NT2/D1 (cell line): ENCODE measurements at regions not wholly inside any gene's neighbourhood (a gene's known extent, or its start where the extent isn't known, plus 50 kb on each side); places are given as distances from the start of the nearest gene placed in this dataset.

Experiments used
- DNase-seq: peaks from one replicate; pipeline ENCODE4 v3.0.0-alpha.2; 2011; ENCODE audit warnings: low read depth, low spot score
- H3K27me3 ChIP-seq: 2 replicates; pipeline ENCODE4 v1.6.0; 2011; ENCODE audit warnings: mild to moderate bottlenecking; ENCODE audit not compliant: insufficient read length, insufficient read depth
- H3K36me3 ChIP-seq: 2 replicates; pipeline ENCODE4 v1.6.1; 2011; ENCODE audit warnings: mild to moderate bottlenecking, low read length, mixed read lengths; ENCODE audit not compliant: insufficient read depth, insufficient read length
- H3K4me1 ChIP-seq: 2 replicates; pipeline ENCODE4 v1.5.1; 2011; ENCODE audit not compliant: insufficient read depth, insufficient read length
- H3K4me3 ChIP-seq: 2 replicates; pipeline ENCODE4 v1.5.1; 2011; ENCODE audit warnings: low read depth; ENCODE audit not compliant: insufficient read length
- H3K9ac ChIP-seq: 2 replicates; pipeline ENCODE4 v1.6.0; 2011; ENCODE audit warnings: low read depth; ENCODE audit not compliant: insufficient read length
- H3K9me3 ChIP-seq: 2 replicates; pipeline ENCODE4 v1.5.1; 2011; ENCODE audit warnings: mild to moderate bottlenecking, low read length; ENCODE audit not compliant: insufficient read depth
- SUZ12 ChIP-seq: IDR thresholded peaks from 2 replicates; pipeline ENCODE4 v1.6.1; 2011; ENCODE audit not compliant: insufficient read length, insufficient read depth; ENCODE audit errors: extremely low read depth
- YY1 ChIP-seq: IDR thresholded peaks from 2 replicates; pipeline ENCODE4 v1.6.1; 2011; ENCODE audit not compliant: insufficient read length, insufficient read depth
- ZNF274 ChIP-seq: IDR thresholded peaks from 2 replicates; pipeline ENCODE4 v1.6.1; 2011; ENCODE audit warnings: mild to moderate bottlenecking, low read depth, low read length

GRCh38 chr1:13950637-13951036 lies 250.6 kb downstream of the PRDM2 start:
- H3K36me3 ChIP-seq = no peaks in the 10 kb centered on the region
- no peak for DNase-seq
- no peak for TF ChIP-seq ZNF274
- TF ChIP-seq YY1 = no peak
- TF ChIP-seq SUZ12 = no peak
- H3K9me3 ChIP-seq = no peaks in the 10 kb centered on the region
- no peak overlapping the region for H3K9ac ChIP-seq
- no peaks in the 10 kb centered on the region for H3K4me1 ChIP-seq
- no peak overlapping the region for H3K4me3 ChIP-seq
- peaks cover 2% of the 10 kb centered on the region for H3K27me3 ChIP-seq

DNA sequence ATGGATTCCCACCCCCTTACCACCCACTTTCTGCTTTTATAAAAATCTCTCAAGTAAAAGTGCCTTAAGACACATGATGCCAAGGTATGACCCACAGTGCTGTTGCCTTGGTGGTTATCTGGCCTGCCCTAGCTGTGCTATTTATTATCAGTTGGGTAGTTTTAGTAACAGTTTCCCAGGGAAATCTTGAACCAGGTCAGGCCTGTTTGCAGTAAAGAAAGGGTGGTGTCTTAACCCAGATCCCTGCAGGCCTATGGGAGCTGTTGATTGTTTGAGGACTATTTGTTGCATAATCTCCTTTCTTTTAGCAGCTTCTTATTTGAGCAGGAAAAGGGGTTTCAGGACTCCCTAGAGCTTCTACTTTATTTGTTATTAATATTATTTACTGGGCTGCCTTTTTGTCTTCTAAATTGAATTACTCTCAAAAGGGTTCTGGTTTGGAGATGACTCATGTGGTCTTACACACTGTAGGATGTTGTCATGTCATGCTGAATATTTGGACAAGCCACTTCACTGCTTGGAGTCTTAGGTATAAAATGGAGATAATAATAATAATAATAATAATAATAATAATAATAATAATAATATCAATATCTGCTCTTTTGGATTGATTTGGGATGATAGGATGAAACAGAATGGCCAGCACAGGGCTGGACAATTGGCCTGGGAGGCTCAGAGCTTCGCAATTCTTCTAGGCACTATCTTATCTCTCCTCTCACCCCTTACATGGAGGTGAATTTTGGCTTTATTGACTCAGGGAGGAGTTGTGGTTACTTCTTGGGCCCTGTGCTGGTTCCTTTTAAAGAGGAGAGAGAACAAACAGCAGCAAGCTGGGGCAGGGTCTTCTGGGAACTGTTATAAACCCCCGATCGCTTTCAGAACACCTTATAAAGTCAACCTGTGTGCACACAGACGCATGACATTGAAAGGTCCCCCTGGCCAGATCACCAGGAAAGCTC lies 252.1 kb downstream of the PRDM2 start:
- DNase-seq = no peak
- no peaks in the 10 kb centered on the region for H3K36me3 ChIP-seq
- no peak overlapping the region for H3K9ac ChIP-seq
- TF ChIP-seq ZNF274 (no peak), SUZ12 (no peak)
- H3K27me3 ChIP-seq = peaks cover 2% of the 10 kb centered on the region
- H3K9me3 ChIP-seq = no peaks in the 10 kb centered on the region
- H3K4me3 ChIP-seq = no peak overlapping the region
- no peaks in the 10 kb centered on the region for H3K4me1 ChIP-seq

GRCh38 chr1:13952985-13953384 lies 253.0 kb downstream of the PRDM2 start:
- Histone ChIP-seq H3K9me3 (no peaks in the 10 kb centered on the region), H3K9ac (no peak overlapping the region), H3K4me3 (no peak overlapping the region), H3K36me3 (no peaks in the 10 kb centered on the region), H3K4me1 (no peaks in the 10 kb centered on the region), H3K27me3 (peaks cover 2% of the 10 kb centered on the region)
- DNase-seq = no peak
- TF ChIP-seq ZNF274 (no peak), SUZ12 (no peak), YY1 (no peak)

GRCh38 chr1:13956393-13956792 lies 256.4 kb downstream of the PRDM2 start:
- peaks cover 12% of the 10 kb centered on the region for H3K27me3 ChIP-seq
- no peak for DNase-seq
- TF ChIP-seq YY1 (no peak), SUZ12 (no peak), ZNF274 (no peak)
- no peak overlapping the region for H3K9ac ChIP-seq
- no peaks in the 10 kb centered on the region for H3K36me3 ChIP-seq
- no peaks in the 10 kb centered on the region for H3K9me3 ChIP-seq
- H3K4me3 ChIP-seq = no peak overlapping the region
- H3K4me1 ChIP-seq = no peaks in the 10 kb centered on the region

DNA sequence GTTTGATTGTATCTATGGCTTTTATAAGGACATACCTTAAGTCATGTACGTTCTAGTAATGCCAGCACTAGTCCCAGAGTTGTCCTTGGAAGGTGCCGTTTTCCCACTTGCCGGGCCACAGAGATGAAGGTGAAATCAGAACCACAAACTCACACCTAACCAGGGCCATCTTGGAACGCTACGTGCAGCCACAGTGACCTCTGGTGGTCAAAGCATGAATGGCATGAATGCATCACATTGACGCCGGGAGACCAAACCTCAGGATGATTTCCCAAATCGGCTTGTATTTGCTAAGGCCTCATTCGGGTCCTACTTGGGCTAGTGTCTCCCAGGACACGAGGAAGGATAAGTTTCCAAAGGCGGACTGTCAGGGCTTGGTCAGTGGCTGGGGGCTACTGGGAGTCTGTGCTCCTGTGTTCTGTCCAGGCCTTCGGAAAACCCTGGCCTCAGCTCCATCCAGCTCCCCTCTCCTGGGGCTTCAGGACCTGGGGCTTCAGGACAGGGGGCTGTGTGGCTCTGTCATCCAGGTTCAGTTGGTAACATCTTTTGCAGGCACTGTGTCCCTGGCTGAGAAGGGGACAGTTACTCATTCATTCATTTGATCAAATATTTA lies 260.5 kb downstream of the PRDM2 start:
- H3K4me3 ChIP-seq = no peak overlapping the region
- no peak for TF ChIP-seq YY1
- TF ChIP-seq ZNF274 = no peak

GRCh38 chr1:13964768-13965167 lies 264.8 kb downstream of the PRDM2 start:
- Histone ChIP-seq H3K4me3 (no peak overlapping the region), H3K9ac (no peak overlapping the region), H3K4me1 (peaks cover 6% of the 10 kb centered on the region), H3K27me3 (peaks cover 10% of the 10 kb centered on the region), H3K9me3 (peaks cover 7% of the 10 kb centered on the region; the same call in 1 of the 2 replicates), H3K36me3 (no peaks in the 10 kb centered on the region)
- no peak for DNase-seq
- TF ChIP-seq SUZ12 (no peak), ZNF274 (no peak), YY1 (no peak)

More for the DNA sequence above, 260.5 kb downstream of the PRDM2 start:
- DNase-seq = peak; percentile 44
- Histone ChIP-seq H3K9ac (peak overlapping the region; percentile 27), H3K4me1 (peaks cover 4% of the 10 kb centered on the region), H3K27me3 (peaks cover 16% of the 10 kb centered on the region), H3K36me3 (no peaks in the 10 kb centered on the region), H3K9me3 (peaks cover 7% of the 10 kb centered on the region; the same call in 1 of the 2 replicates)

DNA sequence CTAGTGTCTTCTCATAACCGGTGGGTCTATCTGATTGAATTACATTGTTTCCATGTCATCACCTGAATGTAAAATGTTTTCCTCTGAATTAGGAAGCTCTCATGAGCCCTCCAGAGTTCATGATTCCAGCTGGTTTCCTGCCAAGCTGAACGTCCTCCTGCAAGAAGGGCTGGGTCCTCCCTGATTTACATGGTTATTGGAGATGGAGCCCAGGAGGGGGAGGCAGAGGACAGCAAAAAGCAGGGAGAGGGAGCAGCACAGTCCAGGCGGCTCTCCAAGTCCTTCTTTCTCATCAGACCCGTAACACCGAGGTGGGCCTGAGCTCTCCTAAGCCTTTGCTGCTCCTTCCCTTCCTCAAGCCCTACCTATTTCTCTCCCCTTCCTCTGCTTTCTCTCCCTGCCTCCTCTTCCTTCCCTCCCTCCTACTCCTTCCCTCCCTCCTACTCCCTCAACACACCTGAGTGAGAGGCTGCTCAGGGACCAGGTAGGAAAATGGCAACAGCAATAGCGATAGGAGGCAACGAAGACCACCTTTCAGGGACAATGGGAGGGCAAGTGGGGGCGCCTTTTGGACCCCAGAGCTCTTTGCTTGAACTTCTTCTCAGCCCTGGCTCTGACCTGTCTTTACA lies 265.9 kb downstream of the PRDM2 start:
- Histone ChIP-seq H3K4me1 (peaks cover 6% of the 10 kb centered on the region), H3K9ac (no peak overlapping the region), H3K9me3 (peaks cover 9% of the 10 kb centered on the region; the same call in 1 of the 2 replicates), H3K36me3 (no peaks in the 10 kb centered on the region), H3K27me3 (peaks cover 7% of the 10 kb centered on the region), H3K4me3 (no peak overlapping the region)
- no peak for TF ChIP-seq SUZ12
- TF ChIP-seq ZNF274 = no peak
- no peak for TF ChIP-seq YY1
- peak; percentile 48 for DNase-seq
